HG02943 (cell line): ENCODE measurements at regions not wholly inside any gene's neighbourhood (a gene's known extent, or its start where the extent isn't known, plus 50 kb on each side); places are given as distances from the start of the nearest gene placed in this dataset.
"Not testable (repeated sequence)": the region's sequence is repeated elsewhere in the genome, so short reads cannot be mapped to it uniquely, and the experiment has no call there.

ENCODE experiments used
- ATAC-seq: cut with Tn5 transposase; IDR thresholded peaks from one replicate; pipeline ENCODE4 v1.9.1; 2021; ENCODE audit warnings: mild to moderate bottlenecking, low read depth, moderate library complexity; ENCODE audit not compliant: unreplicated experiment

GRCh38 chr3:109784852-109785631 lies 447.7 kb upstream of the DPPA4 start:
- ATAC-seq, result no peak

DNA sequence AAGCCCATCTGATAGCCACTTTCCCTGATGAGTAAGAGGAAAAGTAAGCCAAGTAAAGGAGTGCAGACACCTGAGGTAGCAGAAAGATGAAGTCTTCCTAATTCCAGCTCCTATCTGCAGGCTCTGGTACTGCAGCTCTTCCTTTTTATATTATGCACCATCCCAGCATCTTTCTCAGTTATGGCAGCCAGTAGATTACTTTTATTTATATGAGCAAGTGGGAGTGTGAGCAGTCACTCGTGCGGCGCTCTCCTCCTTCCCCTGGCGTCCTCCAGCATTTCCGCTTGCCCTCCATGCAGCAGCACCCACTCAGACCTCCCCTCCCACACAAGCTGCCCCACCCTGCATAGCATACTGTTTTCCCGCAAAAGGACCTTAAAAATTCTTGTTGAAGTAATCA lies 465.9 kb upstream of the DPPA4 start:
- ATAC-seq, result no peak

DNA sequence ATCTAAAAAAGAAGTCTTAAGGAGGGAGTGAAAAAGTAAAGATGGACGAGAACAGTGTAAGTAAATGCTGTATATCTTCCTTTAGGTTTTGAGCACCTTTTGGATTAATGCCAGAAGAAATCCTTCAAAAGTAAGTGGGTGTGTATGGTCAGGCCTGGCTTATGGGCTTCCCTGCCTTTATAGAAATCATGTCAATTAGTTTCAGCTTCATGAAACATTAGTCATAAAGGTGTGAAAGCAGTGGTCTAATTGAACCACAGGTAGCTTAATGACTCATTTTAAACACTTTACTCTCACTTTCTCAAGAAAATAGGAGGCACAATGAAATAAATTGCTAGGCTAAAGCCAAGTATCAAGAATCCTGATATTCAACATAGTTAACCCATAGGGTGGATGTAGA lies 467.4 kb upstream of the DPPA4 start:
- no peak for ATAC-seq

- ATAC-seq, result peak; percentile 75
Measured at GRCh38 chr3:109806929-109807328, 469.6 kb upstream of the DPPA4 start.

GRCh38 chr3:109809513-109809912 lies 472.2 kb upstream of the DPPA4 start:
- no peak for ATAC-seq

- no peak for ATAC-seq
Measured at GRCh38 chr3:109818081-109818480, 480.7 kb upstream of the DPPA4 start.

GRCh38 chr3:109819734-109820133 lies 482.4 kb upstream of the DPPA4 start:
- ATAC-seq, result no peak

DNA sequence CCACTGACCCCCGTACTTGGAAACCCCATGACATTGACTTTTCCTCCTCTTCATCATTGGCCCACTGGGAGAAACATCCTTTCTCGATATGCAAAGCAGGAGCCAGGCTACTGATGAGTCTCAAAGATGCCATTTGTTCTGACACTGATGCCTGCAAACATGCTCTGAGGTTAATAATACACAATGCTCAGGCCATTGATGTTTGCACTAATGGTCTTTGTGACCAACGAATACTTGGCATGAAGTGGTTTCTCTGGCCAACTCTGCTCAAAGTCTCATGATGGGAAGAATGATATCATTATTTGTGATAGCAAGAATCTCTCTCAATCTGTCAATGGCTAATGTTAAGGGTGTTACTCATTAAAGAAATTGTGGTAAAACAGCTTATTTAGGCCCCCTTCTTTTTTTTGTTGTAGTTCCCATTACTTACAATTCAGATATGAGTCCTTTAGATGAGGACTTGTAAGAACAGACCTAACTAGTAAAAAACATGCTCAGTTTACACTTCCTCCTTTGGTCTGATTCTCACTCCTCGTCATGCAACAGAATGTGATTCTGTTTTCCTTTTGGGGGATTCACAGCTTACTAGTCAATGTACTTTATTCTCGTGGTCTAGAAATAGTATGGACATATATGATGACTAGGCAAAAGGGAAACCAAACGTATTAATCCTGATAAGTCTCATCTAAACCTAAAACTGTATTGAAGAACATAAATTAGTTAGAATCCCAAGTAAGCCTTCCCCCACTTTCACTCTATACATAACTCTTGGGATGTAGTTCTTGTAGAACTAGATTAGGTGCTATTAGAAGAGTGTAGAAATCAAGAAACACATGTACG lies 488.8 kb upstream of the DPPA4 start:
- no peak for ATAC-seq

DNA sequence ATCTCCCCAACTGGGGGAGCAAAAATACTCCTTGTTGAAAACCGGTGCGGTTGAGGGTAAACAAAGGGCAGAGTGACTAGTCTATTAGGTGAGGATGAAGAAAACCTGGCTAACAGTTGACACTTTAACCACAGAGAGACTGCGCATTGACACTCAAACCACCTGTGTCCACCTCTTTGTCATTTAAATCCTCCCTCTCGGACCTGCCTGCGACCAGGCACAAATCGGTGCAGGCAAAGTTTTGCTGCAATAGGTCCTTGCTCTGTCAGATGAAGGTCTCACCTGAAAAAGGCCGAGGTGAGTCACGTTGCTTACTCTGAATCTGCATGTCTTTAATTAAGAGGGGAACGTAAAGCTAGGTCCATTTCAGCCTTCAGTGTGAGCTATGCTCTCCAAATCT lies 494.1 kb upstream of the DPPA4 start:
- ATAC-seq, result no peak

DNA sequence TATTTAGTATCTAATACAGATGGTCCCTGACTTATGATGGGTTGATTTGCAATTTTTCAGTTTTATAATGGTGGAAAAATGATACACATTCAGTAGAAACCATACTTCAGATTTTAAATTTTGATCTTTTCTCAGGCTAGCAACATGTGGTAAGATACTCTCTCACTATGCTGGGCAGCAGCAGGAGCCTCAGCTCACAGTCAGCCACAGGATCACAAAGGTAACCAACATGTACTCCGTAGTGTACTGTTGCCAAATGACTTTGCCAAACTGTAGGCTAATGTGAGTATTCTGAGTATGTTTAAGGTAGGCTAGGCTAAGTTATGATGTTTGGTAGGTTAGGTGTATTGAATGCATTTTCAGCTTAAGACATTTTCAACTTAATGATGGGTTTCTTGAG lies 498.6 kb upstream of the DPPA4 start:
- no peak for ATAC-seq

DNA sequence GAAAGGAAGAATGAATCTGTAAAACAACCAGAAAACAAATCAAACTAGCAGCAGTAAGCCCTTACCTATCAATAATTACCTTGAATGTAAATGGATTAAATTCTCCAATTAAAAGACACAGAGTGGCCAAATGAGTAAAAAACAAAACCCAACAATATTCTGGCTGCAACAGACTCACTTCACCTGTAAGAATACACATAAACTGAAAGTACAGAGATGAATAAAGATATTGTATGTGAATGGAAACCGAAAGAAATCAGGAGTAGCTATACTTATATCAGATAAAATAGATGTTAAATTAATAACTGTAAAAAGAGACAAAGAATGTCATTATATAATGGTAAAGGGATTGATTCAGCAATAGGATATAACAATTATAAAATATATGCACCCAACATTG lies 514.5 kb upstream of the DPPA4 start:
- ATAC-seq, result no peak

DNA sequence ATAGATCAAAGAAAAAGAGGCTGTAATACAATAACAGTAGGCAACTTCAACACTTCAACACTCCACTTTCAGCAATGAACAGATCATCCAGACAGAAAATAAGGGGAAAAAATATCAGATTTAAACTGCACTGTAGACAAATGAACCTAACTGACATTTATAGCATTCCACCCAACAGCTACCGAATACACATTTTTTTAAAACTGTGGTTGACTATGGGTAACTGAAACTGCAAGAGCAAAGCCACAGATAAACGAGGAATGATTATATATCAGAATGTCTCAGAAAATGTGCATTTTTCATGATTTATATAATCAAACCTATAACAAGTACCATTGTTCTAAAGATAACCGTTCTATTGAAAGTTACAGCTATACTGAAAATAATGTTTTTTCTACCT lies 514.9 kb upstream of the DPPA4 start:
- ATAC-seq, result no peak

DNA sequence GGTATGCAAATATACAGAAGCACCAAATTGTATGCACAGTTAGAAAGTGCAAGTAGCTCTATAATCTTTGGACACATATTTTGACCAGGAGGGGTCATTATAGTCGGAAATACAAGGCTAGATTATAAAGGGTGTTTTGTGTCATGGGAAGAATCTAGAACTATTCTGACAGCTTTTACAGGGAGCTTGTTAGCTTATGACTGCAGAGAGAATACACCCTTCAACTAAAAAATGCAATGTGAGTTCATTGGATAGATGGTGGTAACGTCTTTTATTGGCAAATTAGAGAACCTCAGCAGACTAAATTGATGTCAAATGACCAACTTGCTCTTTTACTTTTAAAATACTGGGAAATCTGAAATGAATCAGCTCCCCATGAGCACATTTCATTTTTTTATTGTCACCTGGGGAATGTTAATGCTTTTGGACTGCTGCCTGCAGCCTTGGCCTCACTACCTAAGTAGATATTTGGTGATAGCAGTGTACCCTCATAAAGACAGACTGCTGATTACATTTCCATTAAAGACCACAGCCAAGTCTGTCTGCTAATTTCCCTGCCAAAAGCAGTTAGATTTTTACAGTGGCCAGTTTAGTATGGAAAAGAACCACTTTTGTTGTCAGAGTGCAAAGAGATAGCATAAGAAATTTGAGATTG lies 515.9 kb upstream of the DPPA4 start:
- no peak for ATAC-seq

- no peak for ATAC-seq
Measured at GRCh38 chr3:109863701-109864100, 526.4 kb upstream of the DPPA4 start.

DNA sequence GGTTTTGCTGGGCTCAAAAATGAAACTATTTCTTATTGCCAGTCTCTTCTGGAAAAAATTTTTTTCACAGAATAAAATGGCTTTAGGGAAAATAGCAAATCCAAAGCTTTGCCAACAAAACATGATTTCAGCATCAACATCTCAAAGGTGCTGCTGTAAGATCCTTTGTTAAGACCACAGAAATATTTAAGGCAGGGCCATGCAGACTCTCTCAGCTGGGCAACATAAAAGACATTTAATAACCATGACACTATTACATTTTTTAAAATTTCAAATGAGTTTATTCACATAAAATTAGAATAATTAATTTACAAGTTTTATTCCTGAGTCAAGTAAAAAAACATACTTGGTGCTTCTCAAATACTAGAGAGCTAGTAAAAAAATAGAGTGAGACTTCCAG lies 527.1 kb upstream of the DPPA4 start:
- ATAC-seq, result no peak

- no peak for ATAC-seq
Measured at GRCh38 chr3:109869586-109869985, 532.2 kb upstream of the DPPA4 start.

GRCh38 chr3:109874896-109875708 lies 537.8 kb upstream of the DPPA4 start:
- no peak for ATAC-seq

- ATAC-seq, result not testable (repeated sequence)
Measured at GRCh38 chr3:109877616-109878015, 540.3 kb upstream of the DPPA4 start.

- ATAC-seq, result no peak
Measured at GRCh38 chr3:109882144-109882543, 544.8 kb upstream of the DPPA4 start.

DNA sequence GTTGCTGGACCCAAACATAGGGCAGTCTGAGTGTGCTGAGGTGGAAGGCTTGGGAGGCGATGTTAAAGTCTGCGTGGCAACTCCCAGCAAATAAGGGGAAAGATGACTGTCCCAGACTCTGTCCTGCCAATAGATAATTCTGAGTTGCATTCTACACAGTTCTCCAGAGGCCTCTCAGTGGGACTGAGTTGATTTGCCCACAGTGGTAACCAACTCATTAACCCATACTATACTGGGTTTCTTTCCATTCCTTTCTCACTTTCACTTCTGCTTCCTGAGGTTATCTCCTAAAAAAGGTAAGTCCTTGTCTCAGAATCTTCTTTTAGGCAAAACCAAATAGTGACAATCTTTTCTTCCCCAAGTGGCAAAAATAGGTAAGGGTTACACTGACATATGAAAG lies 549.9 kb upstream of the DPPA4 start:
- ATAC-seq, result no peak

GRCh38 chr3:109888026-109888425 lies 550.7 kb upstream of the DPPA4 start:
- ATAC-seq, result no peak
